H1 (cell line): ENCODE measurements at regions not wholly inside any gene's neighbourhood (a gene's known extent, or its start where the extent isn't known, plus 50 kb on each side); places are given as distances from the start of the nearest gene placed in this dataset.

Experiments
- CTCF ChIA-PET: fragments of 300-600 bp; sonication (Branson Sonifier 250); formaldehyde crosslinking; loops from one replicate; lab custom pipeline; 2021; ENCODE audit not compliant: partially characterized antibody; lab: Charles Lee
- POLR2A ChIA-PET: fragments of 300-600 bp; sonication (Branson Sonifier 250); formaldehyde crosslinking; loops from one replicate; lab custom pipeline; 2021; ENCODE audit warnings: inconsistent platforms; ENCODE audit not compliant: partially characterized antibody; lab: Charles Lee
- DNase-seq, 2 experiments: peaks; one replicate each; pipeline versions ENCODE4 v3.0.0 to v3.0.0-alpha.2; 2010 to 2022; ENCODE audit warnings: low spot score in 2 of 2, low read depth in 1 of 2, mixed read lengths in 1 of 2
- FAIRE-seq: peaks from 2 replicates; lab custom pipeline; 2011; peaks lifted over from hg19 to GRCh38; lab: Jason Lieb, UNC
- H2AFZ ChIP-seq: 2 replicates; pipeline ENCODE4 v1.8.1; 2012; ENCODE audit warnings: low read length, inconsistent platforms
- H2AK5ac ChIP-seq: 2 replicates; pipeline ENCODE4 v1.6.1; 2013; ENCODE audit warnings: low read depth, low read length
- H2BK120ac ChIP-seq: replicated peaks from 2 replicates; pipeline ENCODE3; 2013; ENCODE audit warnings: low read depth, low read length, inconsistent platforms
- H2BK12ac ChIP-seq: 2 replicates; pipeline ENCODE4 v1.6.1; 2013; ENCODE audit warnings: low read depth, low read length
- H2BK15ac ChIP-seq: 2 replicates; pipeline ENCODE4 v1.6.1; 2013; ENCODE audit warnings: low read length
- H2BK20ac ChIP-seq: 2 replicates; pipeline ENCODE4 v1.6.1; 2013; ENCODE audit warnings: low read length
- H2BK5ac ChIP-seq: 2 replicates; pipeline ENCODE4 v1.6.1; 2013; ENCODE audit warnings: low read depth, low read length
- H3K14ac ChIP-seq: 2 replicates; pipeline ENCODE4 v1.6.1; 2013; ENCODE audit warnings: inconsistent platforms; ENCODE audit not compliant: insufficient read length
- H3K18ac ChIP-seq: 2 replicates; pipeline ENCODE4 v1.6.1; 2013; ENCODE audit warnings: low read length; ENCODE audit errors: extremely low read depth
- H3K23ac ChIP-seq: 2 replicates; pipeline ENCODE4 v1.6.1; 2013; ENCODE audit warnings: inconsistent platforms; ENCODE audit not compliant: insufficient read length
- H3K23me2 ChIP-seq: 2 replicates; pipeline ENCODE4 v1.6.1; 2013; ENCODE audit warnings: low read depth, low read length
- H3K27ac ChIP-seq: 2 replicates; pipeline ENCODE4 v1.6.1; 2011; ENCODE audit warnings: low read depth, low read length, inconsistent platforms
- H3K27me3 ChIP-seq, 4 experiments: replicated peaks in 1 of 4; 1 replicate in 1 of 4; 2 replicates in 3 of 4; pipeline versions ENCODE4 v1.6.1 to v1.8.1; 2011 to 2013; ENCODE audit warnings: low read length in 3 of 4, mild to moderate bottlenecking in 3 of 4, inconsistent platforms in 2 of 4, mixed read lengths in 2 of 4, moderate library complexity in 1 of 4; ENCODE audit not compliant: control insufficient read depth in 3 of 4, insufficient read depth in 3 of 4; ENCODE audit errors: extremely low read depth in 1 of 4
- H3K36me3 ChIP-seq, 4 experiments: 2 replicates each; pipeline versions ENCODE4 v1.6.1 to v1.8.1; 2011 to 2013; ENCODE audit warnings: mild to moderate bottlenecking in 4 of 4, low read length in 3 of 4, moderate library complexity in 2 of 4, control low read depth in 1 of 4, inconsistent platforms in 1 of 4; ENCODE audit not compliant: insufficient read depth in 4 of 4, control insufficient read depth in 2 of 4
- H3K4ac ChIP-seq: replicated peaks from 2 replicates; pipeline ENCODE3; 2013; ENCODE audit warnings: low read length, low read depth, mixed read lengths, inconsistent platforms; ENCODE audit not compliant: insufficient read length
- H3K4me1 ChIP-seq, 4 experiments: replicated peaks in 1 of 4; 1 replicate in 1 of 4; 2 replicates in 3 of 4; pipeline versions ENCODE4 v1.6.1 to v1.8.1; 2011 to 2013; ENCODE audit warnings: low read length in 3 of 4, inconsistent platforms in 2 of 4, mixed read lengths in 1 of 4; ENCODE audit not compliant: insufficient read depth in 4 of 4, control insufficient read depth in 3 of 4
- H3K4me2 ChIP-seq, 2 experiments: 2 replicates each; pipeline versions ENCODE4 v1.6.1 to v1.8.1; 2011 to 2013; ENCODE audit warnings: low read depth in 2 of 2, low read length in 2 of 2, control low read depth in 1 of 2, inconsistent platforms in 1 of 2, mild to moderate bottlenecking in 1 of 2; ENCODE audit not compliant: insufficient read depth in 1 of 2
- H3K4me3 ChIP-seq, 4 experiments: fragments of 200-600, 300-600 bp in 1 of 4; sonication (generic), shearing (Covaris generic), sonication (Bioruptor Twin) in 1 of 4; 2 replicates each; pipeline versions ENCODE4 v1.5.1 to v1.8.1; 2011 to 2016; ENCODE audit warnings: low read length in 4 of 4, low read depth in 3 of 4, control low read depth in 2 of 4, inconsistent platforms in 2 of 4, mild to moderate bottlenecking in 2 of 4, mixed read lengths in 1 of 4, moderate library complexity in 1 of 4; ENCODE audit not compliant: insufficient read depth in 2 of 4; ENCODE audit errors: extremely low read depth in 1 of 4
- H3K56ac ChIP-seq: replicated peaks from 2 replicates; pipeline ENCODE3; 2013; ENCODE audit warnings: low read depth, mild to moderate bottlenecking, mixed read lengths, low read length, inconsistent platforms; ENCODE audit not compliant: insufficient read length
- H3K79me1 ChIP-seq: 2 replicates; pipeline ENCODE4 v1.6.1; 2013; ENCODE audit warnings: low read depth, low read length, control low read depth
- H3K79me2 ChIP-seq, 2 experiments: 2 replicates each; pipeline versions ENCODE4 v1.6.1 to v1.8.1; 2012 to 2013; ENCODE audit warnings: low read length in 2 of 2, mild to moderate bottlenecking in 2 of 2, inconsistent platforms in 1 of 2; ENCODE audit not compliant: insufficient read depth in 2 of 2, control insufficient read depth in 1 of 2
- H3K9ac ChIP-seq, 4 experiments: replicated peaks in 1 of 4; 1 replicate in 1 of 4; 2 replicates in 3 of 4; pipeline versions ENCODE4 v1.6.1 to v1.8.1; 2011 to 2013; ENCODE audit warnings: low read depth in 3 of 4, low read length in 3 of 4, control low read depth in 2 of 4, mild to moderate bottlenecking in 2 of 4, moderate library complexity in 2 of 4, inconsistent platforms in 1 of 4; ENCODE audit errors: extremely low read depth in 1 of 4
- H3K9me3 ChIP-seq, 2 experiments: 2 replicates each; pipeline versions ENCODE4 v1.6.1 to v1.8.1; 2012 to 2013; ENCODE audit warnings: mild to moderate bottlenecking in 2 of 2, moderate library complexity in 2 of 2, control low read depth in 1 of 2, inconsistent platforms in 1 of 2, low read depth in 1 of 2, low read length in 1 of 2, mixed read lengths in 1 of 2; ENCODE audit not compliant: insufficient read depth in 2 of 2
- H4K20me1 ChIP-seq, 2 experiments: replicated peaks in 1 of 2; 2 replicates each; pipeline versions ENCODE3 to v1.8.1; 2011 to 2013; ENCODE audit warnings: inconsistent platforms in 2 of 2, low read length in 2 of 2, mild to moderate bottlenecking in 1 of 2; ENCODE audit not compliant: insufficient read depth in 2 of 2, control insufficient read depth in 1 of 2
- H4K5ac ChIP-seq: 2 replicates; pipeline ENCODE4 v1.6.1; 2013; ENCODE audit warnings: low read length, low read depth, mixed read lengths, inconsistent platforms; ENCODE audit not compliant: insufficient read length
- H4K8ac ChIP-seq: 2 replicates; pipeline ENCODE4 v1.8.0; 2013; ENCODE audit warnings: mild to moderate bottlenecking, moderate library complexity, low read length, inconsistent platforms; ENCODE audit not compliant: insufficient read depth; ENCODE audit errors: extremely low read depth
- H4K91ac ChIP-seq: replicated peaks from 2 replicates; pipeline ENCODE3; 2013; ENCODE audit warnings: low read length, mixed read lengths, inconsistent platforms; ENCODE audit not compliant: insufficient read length
- BCL11A ChIP-seq, 2 experiments: IDR thresholded peaks; one replicate each; pipeline ENCODE4 v1.6.1; 2011; ENCODE audit warnings: low read depth in 2 of 2, low read length in 2 of 2, mild to moderate bottlenecking in 2 of 2
- CTCF ChIP-seq, 3 experiments: IDR thresholded peaks; 1 replicate in 2 of 3; 2 replicates in 1 of 3; pipeline versions ENCODE4 v1.5.1 to v1.6.1; 2011; ENCODE audit warnings: low read length in 3 of 3, mild to moderate bottlenecking in 3 of 3, inconsistent platforms in 2 of 3, low read depth in 1 of 3, moderate library complexity in 1 of 3; ENCODE audit not compliant: insufficient read depth in 1 of 3; ENCODE audit errors: control extremely low read depth in 1 of 3
- HDAC2 ChIP-seq, 2 experiments: fragments of 300-600 bp in 1 of 2; sonication (generic) in 1 of 2; IDR thresholded peaks; 2 replicates each; pipeline ENCODE4 v1.6.1; 2011 to 2012; ENCODE audit warnings: low read depth in 2 of 2, low read length in 2 of 2, mild to moderate bottlenecking in 2 of 2, moderate library complexity in 2 of 2, borderline replicate concordance in 1 of 2, inconsistent platforms in 1 of 2
- RAD21 ChIP-seq, 2 experiments: IDR thresholded peaks in 1 of 2; conservative IDR thresholded peaks in 1 of 2; 2 replicates each; pipeline ENCODE4 v1.6.1; 2011; ENCODE audit warnings: low read depth in 2 of 2, low read length in 2 of 2, improper control_type of control experiment in 1 of 2, inconsistent platforms in 1 of 2, mild to moderate bottlenecking in 1 of 2, moderate library complexity in 1 of 2
- TCF12 ChIP-seq: IDR thresholded peaks from 2 replicates; pipeline ENCODE4 v1.6.1; 2011; ENCODE audit warnings: low read depth, mild to moderate bottlenecking, low read length
- WGBS, 2 experiments: shearing (Covaris generic) in 1 of 2; methylation state at CpG; one replicate each; pipeline versions ENCODE4 v1.1.6 to v1.1.7; 2013 to 2015; ENCODE audit warnings: low lambda C conversion rate in 2 of 2, mixed read lengths in 2 of 2, inconsistent platforms in 1 of 2, low coverage in 1 of 2, missing lambda C conversion rate in 1 of 2; ENCODE audit not compliant: insufficient replicate concordance in 2 of 2, insufficient coverage in 1 of 2, insufficient read length in 1 of 2; ENCODE audit errors: extremely low coverage in 1 of 2, missing lambda C conversion rate in 1 of 2; 5-methylcytosine and 5-hydroxymethylcytosine counted together

DNA sequence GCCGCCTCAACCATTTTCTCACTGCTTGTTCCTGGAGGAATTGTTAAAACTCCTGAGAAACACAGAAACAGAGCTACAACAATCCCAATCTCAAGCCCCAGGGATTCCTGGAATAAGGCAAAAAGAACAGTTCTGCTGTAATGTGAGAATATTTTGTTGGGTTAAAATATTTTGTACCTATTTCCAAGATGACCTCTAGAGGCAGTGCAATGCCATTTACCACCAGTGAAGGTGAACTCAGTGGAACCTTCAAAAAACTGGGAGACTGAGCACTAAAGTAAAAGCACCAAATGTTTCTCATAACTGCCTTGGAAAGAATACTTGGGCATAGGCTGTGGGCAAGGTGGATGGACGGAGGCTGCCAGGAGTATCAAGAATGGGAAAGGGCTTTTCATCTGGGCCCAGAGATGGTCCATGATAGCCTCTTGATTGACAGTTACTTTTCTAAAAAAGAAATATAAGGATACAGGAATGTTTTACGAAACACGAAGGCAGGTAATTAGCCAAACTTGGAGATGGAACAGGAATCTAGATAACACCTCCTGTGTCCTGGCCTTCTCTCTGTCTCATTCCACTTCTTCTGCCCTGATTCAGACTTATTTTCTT lies 334.0 kb upstream of the FLRT2 start:
- no peak overlapping the region for H2BK5ac ChIP-seq
- H3K27ac ChIP-seq, result no peak overlapping the region
- no peaks in the 10 kb centered on the region for H4K20me1 ChIP-seq
- H3K4me1 ChIP-seq, result peaks cover 0 to 2% (median 0%) of the 10 kb centered on the region in 4 experiments; a peak in 1 of 7 replicates
- H2BK15ac ChIP-seq, result no peak overlapping the region
- no peak for DNase-seq
- no peak overlapping the region for H4K5ac ChIP-seq
- H2BK12ac ChIP-seq, result no peak overlapping the region
- H3K4ac ChIP-seq, result no peak overlapping the region
- H3K9ac ChIP-seq, result no peak overlapping the region
- TF ChIP-seq CTCF (IDR thresholded peaks at IDR 0.05; ENCODE audit: control extremely low read depth in 1 of 3, insufficient read depth in 1 of 3, low read depth in 1 of 3, low read length in 3 of 3) (peak in 2 of 3 experiments; percentile 47 to 56; a peak in 2 of 4 replicates), HDAC2 (IDR thresholded peaks at IDR 0.05; ENCODE audit: borderline replicate concordance in 1 of 2, low read depth in 2 of 2, low read length in 2 of 2) (0 out of 4 replicates have a peak, but pooled peaks of 1 of the 2 experiments have one; percentile 43), RAD21 (IDR thresholded peaks at IDR 0.05 in 1 of 2, conservative IDR thresholded peaks at IDR 0.05 in 1 of 2; ENCODE audit: low read depth in 2 of 2, low read length in 2 of 2) (peak; percentile 68 to 73), BCL11A (IDR thresholded peaks at IDR 0.05; ENCODE audit: low read depth in 2 of 2, low read length in 2 of 2) (no peak), TCF12 (no peak)
- no peak overlapping the region for H3K4me3 ChIP-seq
- H2BK20ac ChIP-seq, result no peak overlapping the region
- ChIA-PET CTCF (interaction anchor here (0.8 to 1.9 kb wide), 14 partner anchors 10 to 333 kb away, joined by 3 to 8 read pairs (median 3); no protein-coding TSS in a partner anchor), POLR2A (no interaction called here)
- H2BK120ac ChIP-seq, result no peak overlapping the region
- H3K23me2 ChIP-seq, result no peaks in the 10 kb centered on the region
- H3K79me2 ChIP-seq, result no peaks in the 10 kb centered on the region
- no peak overlapping the region for H3K23ac ChIP-seq
- no peak overlapping the region for H3K14ac ChIP-seq
- H2AK5ac ChIP-seq, result no peak overlapping the region
- H3K27me3 ChIP-seq, result no peaks in the 10 kb centered on the region
- H3K79me1 ChIP-seq, result no peaks in the 10 kb centered on the region
- H3K18ac ChIP-seq, result no peak overlapping the region
- no peaks in the 10 kb centered on the region for H3K36me3 ChIP-seq
- WGBS, 2 experiments, result 81% methylated on average over 4 of the region's 4 CpGs; no CpG with 5 or more reads in 1 of the 2 experiments
- H4K8ac ChIP-seq, result no peak overlapping the region
- H3K4me2 ChIP-seq, result no peak overlapping the region
- peak; percentile 66 for FAIRE-seq
- H4K91ac ChIP-seq, result no peak overlapping the region
- H3K9me3 ChIP-seq, result no peaks in the 10 kb centered on the region
- H2AFZ ChIP-seq, result no peak overlapping the region
- no peak overlapping the region for H3K56ac ChIP-seq
